Bronchial epithelial cell (primary cell): ENCODE measurements at regions not wholly inside any gene's neighbourhood (a gene's known extent, or its start where the extent isn't known, plus 50 kb on each side); places are given as distances from the start of the nearest gene placed in this dataset.
"Not testable (repeated sequence)": the region's sequence is repeated elsewhere in the genome, so short reads cannot be mapped to it uniquely, and the experiment has no call there.

ENCODE experiments used
- DNase-seq: peaks from one replicate; pipeline ENCODE4 v3.0.0-alpha.2; 2010; ENCODE audit warnings: low read depth
- FAIRE-seq: peaks from 2 replicates; lab custom pipeline; 2011; peaks lifted over from hg19 to GRCh38; lab: Jason Lieb, UNC
- H3K27me3 ChIP-seq: 2 replicates; pipeline ENCODE4 v1.5.1; 2011; ENCODE audit warnings: low read length; ENCODE audit not compliant: control insufficient read depth, insufficient read depth
- H3K36me3 ChIP-seq: 2 replicates; pipeline ENCODE4 v1.5.1; 2011; ENCODE audit warnings: low read length; ENCODE audit not compliant: control insufficient read depth, insufficient read depth
- H3K4me3 ChIP-seq: 2 replicates; pipeline ENCODE4 v1.5.1; 2011; ENCODE audit warnings: mild to moderate bottlenecking, low read depth, low read length, control low read depth
- TF ChIP-seq, protein P1 (sequence below): IDR thresholded peaks from 2 replicates; pipeline ENCODE4 v1.5.1; 2011; ENCODE audit warnings: mild to moderate bottlenecking, moderate library complexity, low read length, control low read depth, inconsistent platforms; ENCODE audit not compliant: insufficient read depth, severe bottlenecking

DNA sequence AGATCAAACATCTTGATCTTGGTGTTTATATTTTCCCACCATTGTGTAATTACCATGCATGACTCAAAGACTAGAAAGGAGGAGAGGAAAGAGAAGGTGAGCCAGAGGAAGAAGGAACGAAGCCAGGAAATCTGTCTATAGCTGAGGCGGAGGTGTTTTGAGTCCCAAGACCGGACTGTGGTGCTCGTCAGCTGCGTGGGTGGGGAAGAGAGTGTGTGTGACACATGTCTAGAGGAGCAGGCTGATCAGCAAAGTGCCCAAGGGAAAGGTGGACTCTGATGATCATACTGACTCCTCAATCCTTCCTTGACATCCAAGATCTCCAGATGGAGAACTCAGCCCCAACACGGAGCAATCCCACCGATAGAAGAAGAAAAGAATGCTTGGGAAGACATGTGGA lies 189.5 kb upstream of the MINDY3 start:
- TF ChIP-seq, protein P1, sequence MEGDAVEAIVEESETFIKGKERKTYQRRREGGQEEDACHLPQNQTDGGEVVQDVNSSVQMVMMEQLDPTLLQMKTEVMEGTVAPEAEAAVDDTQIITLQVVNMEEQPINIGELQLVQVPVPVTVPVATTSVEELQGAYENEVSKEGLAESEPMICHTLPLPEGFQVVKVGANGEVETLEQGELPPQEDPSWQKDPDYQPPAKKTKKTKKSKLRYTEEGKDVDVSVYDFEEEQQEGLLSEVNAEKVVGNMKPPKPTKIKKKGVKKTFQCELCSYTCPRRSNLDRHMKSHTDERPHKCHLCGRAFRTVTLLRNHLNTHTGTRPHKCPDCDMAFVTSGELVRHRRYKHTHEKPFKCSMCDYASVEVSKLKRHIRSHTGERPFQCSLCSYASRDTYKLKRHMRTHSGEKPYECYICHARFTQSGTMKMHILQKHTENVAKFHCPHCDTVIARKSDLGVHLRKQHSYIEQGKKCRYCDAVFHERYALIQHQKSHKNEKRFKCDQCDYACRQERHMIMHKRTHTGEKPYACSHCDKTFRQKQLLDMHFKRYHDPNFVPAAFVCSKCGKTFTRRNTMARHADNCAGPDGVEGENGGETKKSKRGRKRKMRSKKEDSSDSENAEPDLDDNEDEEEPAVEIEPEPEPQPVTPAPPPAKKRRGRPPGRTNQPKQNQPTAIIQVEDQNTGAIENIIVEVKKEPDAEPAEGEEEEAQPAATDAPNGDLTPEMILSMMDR: no peak
- no peak overlapping the region for H3K4me3 ChIP-seq
- H3K27me3 ChIP-seq: no peaks in the 10 kb centered on the region
- no peak for DNase-seq
- no peaks in the 10 kb centered on the region for H3K36me3 ChIP-seq
- no peak for FAIRE-seq

DNA sequence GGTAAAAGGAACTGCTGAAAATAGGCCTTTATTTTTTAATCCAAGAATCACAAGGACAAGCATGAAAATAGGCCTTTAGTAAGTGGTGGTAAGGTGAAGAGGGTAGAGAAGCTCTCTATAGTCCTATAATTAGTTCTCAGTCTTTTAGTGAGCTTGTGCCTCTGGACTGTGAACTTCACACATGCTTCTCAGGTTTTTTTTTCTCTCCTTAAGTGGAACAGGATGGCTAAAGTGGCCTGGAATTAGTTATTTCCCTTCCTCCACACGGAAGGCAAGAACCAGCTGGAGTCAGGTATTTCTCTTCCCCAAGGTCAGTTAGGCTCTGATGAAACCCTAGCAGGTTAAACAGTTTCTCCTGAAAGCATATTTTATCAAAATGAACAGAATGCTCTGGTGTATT lies 203.0 kb upstream of the MINDY3 start:
- H3K36me3 ChIP-seq: no peaks in the 10 kb centered on the region
- H3K27me3 ChIP-seq: no peaks in the 10 kb centered on the region
- FAIRE-seq: no peak

DNA sequence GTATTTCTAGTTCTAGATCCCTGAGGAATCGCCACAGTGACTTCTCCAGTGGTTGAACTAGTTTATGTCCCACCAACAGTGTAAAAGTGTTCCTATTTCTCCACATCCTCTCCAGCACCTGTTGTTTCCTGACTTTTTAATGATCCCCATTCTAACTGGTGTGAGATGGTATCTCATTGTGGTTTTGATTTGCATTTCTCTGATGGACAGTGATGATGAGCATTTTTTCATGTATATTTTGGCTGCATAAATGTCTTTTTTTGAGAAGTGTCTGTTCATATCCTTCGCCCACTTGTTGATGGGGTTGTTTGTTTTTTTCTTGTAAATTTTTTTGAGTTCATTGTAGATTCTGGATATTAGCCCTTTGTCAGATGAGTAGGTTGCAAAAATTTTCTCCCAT lies 223.2 kb upstream of the MINDY3 start:
- H3K36me3 ChIP-seq, H3K4me3 ChIP-seq, H3K27me3 ChIP-seq, FAIRE-seq, DNase-seq: not testable (repeated sequence)

More for the DNA sequence above, 203.0 kb upstream of the MINDY3 start:
- no peak overlapping the region for H3K4me3 ChIP-seq
- TF ChIP-seq, protein P1: no peak
- no peak for DNase-seq

DNA sequence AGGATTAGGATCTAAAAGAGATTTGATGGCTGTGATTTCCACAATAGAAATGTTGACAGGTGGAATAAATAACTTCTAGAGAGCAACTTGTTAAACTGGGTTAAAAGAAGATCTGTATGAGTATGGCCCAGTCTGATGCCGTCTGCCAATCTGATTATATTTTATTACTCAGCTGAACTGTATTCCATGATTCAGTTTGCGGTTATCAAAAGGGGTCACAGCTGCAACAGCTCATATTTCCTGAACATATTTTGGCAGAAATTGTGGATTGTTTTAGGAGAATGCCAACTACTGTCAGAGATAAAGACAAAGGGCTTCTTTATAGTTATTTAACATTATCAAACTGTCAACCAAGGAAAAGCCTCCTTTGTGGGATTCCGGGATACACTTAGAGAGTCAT lies 244.8 kb upstream of the MINDY3 start:
- H3K36me3 ChIP-seq: no peaks in the 10 kb centered on the region
- no peak overlapping the region for H3K4me3 ChIP-seq
- TF ChIP-seq, protein P1: no peak
- no peak for FAIRE-seq
- DNase-seq: no peak
- H3K27me3 ChIP-seq: no peaks in the 10 kb centered on the region

DNA sequence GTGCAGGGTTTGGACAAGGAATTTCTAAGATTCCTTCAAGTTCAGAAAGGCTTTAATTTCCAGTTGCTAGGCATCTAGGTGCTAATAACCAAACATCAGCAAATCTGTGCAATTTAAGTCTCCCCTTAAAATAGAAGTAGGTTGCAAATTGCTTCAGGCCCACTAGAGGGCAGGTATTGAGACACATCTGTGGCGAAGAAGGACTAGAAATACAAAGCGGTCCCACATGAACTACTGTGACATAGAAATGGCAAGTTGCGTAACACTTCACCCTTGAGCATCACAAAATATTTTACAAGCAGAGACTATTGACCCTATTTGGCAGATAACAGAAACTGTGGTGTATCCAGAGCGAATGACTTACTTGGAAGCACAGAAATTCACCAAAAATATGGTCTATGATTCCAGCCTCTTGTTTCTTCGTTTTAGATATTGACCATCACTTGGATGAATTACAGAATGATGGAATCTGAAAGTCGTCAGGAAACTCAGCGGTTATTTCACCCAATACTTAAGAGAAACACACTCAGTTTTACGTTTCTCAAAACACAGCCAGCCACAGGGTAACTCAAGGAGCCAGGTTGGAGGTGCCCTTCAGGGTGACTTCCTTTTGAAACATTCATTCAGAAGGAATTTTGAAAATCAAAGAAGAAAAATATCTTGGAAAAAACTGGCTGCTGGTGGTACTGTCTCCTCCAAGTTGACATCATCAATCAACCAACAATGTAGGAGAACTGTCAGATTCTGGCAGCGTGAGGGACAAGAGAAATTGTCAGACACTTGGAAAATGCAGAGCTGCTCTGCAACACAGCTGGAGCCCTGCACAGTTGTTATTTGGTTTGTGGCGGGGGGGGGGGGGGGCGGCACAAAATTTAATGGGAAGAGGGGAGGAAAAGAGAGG lies 256.3 kb upstream of the MINDY3 start:
- DNase-seq: peak; percentile 12
- H3K4me3 ChIP-seq: no peak overlapping the region
- no peaks in the 10 kb centered on the region for H3K27me3 ChIP-seq
- FAIRE-seq: no peak
- H3K36me3 ChIP-seq: no peaks in the 10 kb centered on the region
- TF ChIP-seq, protein P1: peak; percentile 31

DNA sequence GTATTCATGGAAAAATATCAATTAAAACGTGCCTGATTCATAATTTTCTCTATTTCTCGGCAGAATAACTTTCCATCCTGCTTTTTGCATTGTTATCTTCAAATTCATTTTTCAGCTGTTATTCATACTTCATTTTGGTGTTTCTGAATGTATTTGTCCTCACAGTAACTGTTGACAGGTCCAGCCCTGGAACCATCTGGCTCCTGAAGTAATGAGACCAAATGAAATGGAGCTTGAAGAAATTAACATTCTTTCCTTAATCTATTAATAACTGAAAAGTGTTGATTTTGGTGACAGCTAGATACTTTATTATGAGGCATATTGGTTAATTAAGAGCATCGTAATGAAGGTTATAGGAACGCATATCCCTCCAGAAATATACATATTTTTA lies 257.0 kb upstream of the MINDY3 start:
- TF ChIP-seq, protein P1: no peak
- no peaks in the 10 kb centered on the region for H3K36me3 ChIP-seq
- no peaks in the 10 kb centered on the region for H3K27me3 ChIP-seq
- FAIRE-seq: no peak
- DNase-seq: no peak
- H3K4me3 ChIP-seq: no peak overlapping the region
